CD14-positive monocyte (primary cell): ENCODE measurements at regions not wholly inside any gene's neighbourhood (a gene's known extent, or its start where the extent isn't known, plus 50 kb on each side); places are given as distances from the start of the nearest gene placed in this dataset.

Source experiments
- DNase-seq, 3 donors: peaks; one replicate each; pipeline ENCODE4 v3.0.0-alpha.2; 2011 to 2022
- H2AFZ ChIP-seq: 2 replicates; pipeline ENCODE4 v1.6.0; 2012; ENCODE audit warnings: mild to moderate bottlenecking, low read depth, low read length, inconsistent platforms; ENCODE audit not compliant: insufficient read depth, poor library complexity, severe bottlenecking
- H3K27ac ChIP-seq, 2 donors: 1 replicate in 1 of 2; 2 replicates in 1 of 2; pipeline ENCODE4 v1.5.1; 2012 to 2013; ENCODE audit warnings: low read length in 2 of 2, control low read depth in 1 of 2, inconsistent platforms in 1 of 2, low read depth in 1 of 2, mild to moderate bottlenecking in 1 of 2
- H3K27me3 ChIP-seq, 2 donors: one replicate each; pipeline versions ENCODE4 v1.6.0 to v1.6.1; 2011 to 2013; ENCODE audit warnings: low read length in 2 of 2; ENCODE audit not compliant: control insufficient read depth in 2 of 2, insufficient read depth in 2 of 2
- H3K36me3 ChIP-seq, 2 donors: replicated peaks in 1 of 2; 1 replicate in 1 of 2; 2 replicates in 1 of 2; pipeline versions ENCODE4 v1.5.1 to v1.6.1; 2012 to 2013; ENCODE audit warnings: low read length in 2 of 2, control low read depth in 1 of 2, inconsistent platforms in 1 of 2, mild to moderate bottlenecking in 1 of 2; ENCODE audit not compliant: insufficient read depth in 2 of 2, control insufficient read depth in 1 of 2
- H3K4me1 ChIP-seq, 2 donors: 1 replicate in 1 of 2; 2 replicates in 1 of 2; pipeline versions ENCODE4 v1.5.1 to v1.6.1; 2012 to 2013; ENCODE audit warnings: low read length in 2 of 2, control low read depth in 1 of 2, inconsistent platforms in 1 of 2, mild to moderate bottlenecking in 1 of 2, moderate library complexity in 1 of 2; ENCODE audit not compliant: insufficient read depth in 2 of 2, control insufficient read depth in 1 of 2
- H3K4me2 ChIP-seq: replicated peaks from 2 replicates; pipeline ENCODE3; 2012; ENCODE audit warnings: low read length, moderate library complexity, mild to moderate bottlenecking; ENCODE audit not compliant: poor library complexity, severe bottlenecking; ENCODE audit errors: extremely low read depth
- H3K4me3 ChIP-seq, 3 experiments: fragments of 200-600 bp in 1 of 3; sonication (generic) in 1 of 3; replicated peaks in 1 of 3; 1 replicate in 2 of 3; 2 replicates in 1 of 3; pipeline ENCODE4 v1.5.1; 2011 to 2013; ENCODE audit warnings: low read length in 3 of 3, mild to moderate bottlenecking in 3 of 3, control low read depth in 2 of 3, low read depth in 2 of 3, inconsistent platforms in 1 of 3, moderate library complexity in 1 of 3
- H3K79me2 ChIP-seq: 2 replicates; pipeline ENCODE4 v1.6.0; 2012; ENCODE audit warnings: mild to moderate bottlenecking, control low read depth, inconsistent platforms, low read length, moderate library complexity; ENCODE audit not compliant: insufficient read depth
- H3K9ac ChIP-seq: 2 replicates; pipeline ENCODE4 v1.6.0; 2017; ENCODE audit warnings: low read length, mild to moderate bottlenecking; ENCODE audit not compliant: insufficient read depth, poor library complexity, severe bottlenecking
- H3K9me3 ChIP-seq, 2 donors: replicated peaks in 1 of 2; 1 replicate in 1 of 2; 2 replicates in 1 of 2; pipeline versions ENCODE4 v1.5.1 to v1.6.1; 2012 to 2013; ENCODE audit warnings: low read length in 2 of 2, control low read depth in 1 of 2; ENCODE audit not compliant: control insufficient read depth in 1 of 2, insufficient read depth in 1 of 2
- H4K20me1 ChIP-seq: 2 replicates; pipeline ENCODE4 v1.6.0; 2012; ENCODE audit warnings: mild to moderate bottlenecking, low read length, control low read depth, moderate library complexity; ENCODE audit not compliant: insufficient read depth
- H3K27ac Mint-ChIP-seq, 7 donors: one replicate each; pipeline ENCODE4 v1.8.0; 2020; ENCODE audit warnings: mild to moderate bottlenecking in 7 of 7, mixed read lengths in 7 of 7, moderate library complexity in 6 of 7, inconsistent platforms in 2 of 7
- H3K27me3 Mint-ChIP-seq, 3 donors: one replicate each; pipeline ENCODE4 v1.8.0; 2021 to 2022; ENCODE audit warnings: low read depth in 3 of 3, mild to moderate bottlenecking in 3 of 3, mixed read lengths in 3 of 3, moderate library complexity in 3 of 3, inconsistent platforms in 1 of 3
- H3K36me3 Mint-ChIP-seq, 2 donors: one replicate each; pipeline ENCODE4 v1.8.0; 2020; ENCODE audit warnings: mixed read lengths in 2 of 2, inconsistent platforms in 1 of 2, mild to moderate bottlenecking in 1 of 2
- H3K4me1 Mint-ChIP-seq: one replicate; pipeline ENCODE4 v1.8.0; 2020; ENCODE audit warnings: mild to moderate bottlenecking, mixed read lengths
- H3K4me3 Mint-ChIP-seq, 2 donors: one replicate each; pipeline ENCODE4 v1.8.0; 2020; ENCODE audit warnings: mild to moderate bottlenecking in 2 of 2, mixed read lengths in 2 of 2, moderate library complexity in 1 of 2
- H3K9me3 Mint-ChIP-seq, 7 donors: one replicate each; pipeline ENCODE4 v1.8.0; 2020 to 2022; ENCODE audit warnings: mixed read lengths in 7 of 7, mild to moderate bottlenecking in 6 of 7, moderate library complexity in 6 of 7, inconsistent platforms in 2 of 7
- CTCF ChIP-seq: fragments of 200-600 bp; IDR thresholded peaks from one replicate; pipeline ENCODE4 v1.8.0; 2022; ENCODE audit warnings: antibody characterized with exemption, mild to moderate bottlenecking
- WGBS: methylation state at CpG from one replicate; pipeline ENCODE4 v1.1.5; 2013; ENCODE audit warnings: missing lambda C conversion rate; ENCODE audit not compliant: insufficient coverage; 5-methylcytosine and 5-hydroxymethylcytosine counted together
- intact Hi-C, 2 donors: fragments of 100-400 bp; cut with micrococcal nuclease; formaldehyde crosslinking; loops; one replicate each; pipeline versions ENCODE4 v1.15.0 to v1.15.1; 2023

- Histone ChIP-seq H3K4me3 (no peak overlapping the region), H3K9me3 (peaks cover 3 to 11% of the 10 kb centered on the region in 2 donors), H3K9ac (no peak overlapping the region), H3K27ac (no peak overlapping the region), H3K4me2 (no peak overlapping the region), H3K27me3 (no peaks in the 10 kb centered on the region), H3K36me3 (no peaks in the 10 kb centered on the region), H4K20me1 (no peaks in the 10 kb centered on the region), H3K79me2 (no peaks in the 10 kb centered on the region), H3K4me1 (no peaks in the 10 kb centered on the region), H2AFZ (no peak overlapping the region)
- WGBS: 93% methylated on average over 3 of the region's 4 CpGs
- H3K36me3 Mint-ChIP-seq: no peaks in the 10 kb centered on the region
- no peaks in the 10 kb centered on the region for H3K4me1 Mint-ChIP-seq
- H3K9me3 Mint-ChIP-seq: peaks cover 2 to 9% (median 7%) of the 10 kb centered on the region in 7 donors
- no peak for DNase-seq
- H3K27ac Mint-ChIP-seq: no peak overlapping the region
- TF ChIP-seq CTCF: no peak
- intact Hi-C loops: no loop called here
- no peak overlapping the region for H3K4me3 Mint-ChIP-seq
- peaks cover 0 to 2% (median 0%) of the 10 kb centered on the region in 3 donors for H3K27me3 Mint-ChIP-seq
Measured at GRCh38 chr9:118761016-118761790, 608.0 kb downstream of the BRINP1 start.

GRCh38 chr9:118767571-118767970 is 601.7 kb downstream of the BRINP1 start:
- no peak for TF ChIP-seq CTCF
- Mint-ChIP-seq H3K4me1 (no peaks in the 10 kb centered on the region), H3K27ac (no peak overlapping the region), H3K4me3 (no peak overlapping the region), H3K36me3 (no peaks in the 10 kb centered on the region), H3K9me3 (peaks cover 0 to 6% (median 0%) of the 10 kb centered on the region in 7 donors), H3K27me3 (peaks cover 0 to 2% (median 0%) of the 10 kb centered on the region in 3 donors)
- no peaks in the 10 kb centered on the region for H3K36me3 ChIP-seq
- H3K27ac ChIP-seq: no peak overlapping the region
- no peak overlapping the region for H3K4me3 ChIP-seq
- H3K9ac ChIP-seq: no peak overlapping the region
- H3K9me3 ChIP-seq: peaks cover 0 to 3% of the 10 kb centered on the region in 2 donors
- no peaks in the 10 kb centered on the region for H3K27me3 ChIP-seq
- H2AFZ ChIP-seq: no peak overlapping the region
- no peaks in the 10 kb centered on the region for H4K20me1 ChIP-seq
- intact Hi-C loops: no loop called here
- no peaks in the 10 kb centered on the region for H3K4me1 ChIP-seq
- no peaks in the 10 kb centered on the region for H3K79me2 ChIP-seq
- H3K4me2 ChIP-seq: no peak overlapping the region
- WGBS: 92% methylated on average over 2 of the region's 5 CpGs
- DNase-seq: no peak
